ENCODE measurements at regions not wholly inside any gene's neighbourhood (a gene's known extent, or its start where the extent isn't known, plus 50 kb on each side); places are given as distances from the start of the nearest gene placed in this dataset.
"Not testable (repeated sequence)": the region's sequence is repeated elsewhere in the genome, so short reads cannot be mapped to it uniquely, and the experiment has no call there.

GRCh38 chr1:68881330-68882194 lies 384.7 kb upstream of the DEPDC1 start:
- not testable (repeated sequence) for DNase-seq

DNA sequence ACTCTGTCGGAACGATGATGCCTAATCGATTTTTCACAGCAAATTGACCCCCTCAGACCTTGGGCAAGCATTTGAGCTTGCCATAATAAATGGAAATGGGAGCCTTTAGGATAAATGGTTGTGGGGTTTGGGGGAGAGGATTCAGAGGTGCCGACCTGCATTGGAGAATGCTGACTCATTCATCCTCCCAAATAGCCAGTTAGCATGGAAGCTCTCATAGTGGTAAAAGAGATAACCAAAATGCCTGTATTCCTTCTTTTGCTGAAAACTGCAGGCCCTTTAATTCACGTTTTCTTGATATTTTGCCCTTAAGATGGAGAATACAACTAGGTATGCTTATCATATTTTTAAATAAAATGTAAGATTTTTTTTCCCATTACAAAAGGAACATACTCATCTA lies 392.6 kb upstream of the DEPDC1 start:
- DNase-seq, result no peak

GRCh38 chr1:68890736-68891135 lies 393.9 kb upstream of the DEPDC1 start:
- DNase-seq, result no peak

DNA sequence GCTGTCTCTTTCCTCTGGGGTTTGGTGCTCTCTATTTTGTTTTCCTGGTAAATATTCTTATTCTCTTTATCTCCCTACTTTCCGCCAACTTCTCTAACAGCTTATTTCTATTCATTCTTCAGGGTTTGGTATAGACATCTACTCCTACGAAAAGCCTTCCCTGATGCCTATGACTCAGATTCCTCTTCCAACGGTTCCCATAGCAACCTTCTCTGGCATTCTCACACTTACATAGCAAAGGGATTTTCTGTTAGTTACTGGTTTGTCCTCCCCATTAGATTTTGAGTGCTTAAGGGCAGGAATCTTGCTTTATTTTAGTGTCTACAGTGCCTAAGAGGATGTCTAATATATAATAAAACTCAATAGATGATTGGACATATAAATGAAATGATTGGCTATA lies 407.6 kb upstream of the DEPDC1 start:
- no peak for DNase-seq

- DNase-seq, result no peak
These were observed 409.5 kb upstream of the DEPDC1 start for GRCh38 chr1:68906431-68906830.

DNA sequence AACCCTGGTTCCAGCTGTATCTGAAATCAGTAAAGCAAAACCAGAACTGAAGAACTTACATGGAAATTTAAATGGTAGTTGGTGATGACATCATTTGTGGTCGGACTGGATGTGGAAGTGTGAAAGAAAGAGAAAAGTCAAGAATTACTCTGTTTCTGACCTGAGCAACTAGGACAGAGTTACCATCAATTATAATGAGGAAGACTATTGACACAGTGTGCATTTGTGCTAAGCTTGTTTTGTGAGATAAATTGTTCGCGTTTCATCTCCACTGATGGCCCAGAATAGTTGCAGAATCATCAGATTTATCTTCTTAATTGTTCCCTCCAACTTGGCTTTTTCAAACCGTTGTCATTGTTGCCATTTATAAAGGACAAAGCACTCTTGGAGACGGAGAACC lies 410.6 kb upstream of the DEPDC1 start:
- DNase-seq, result peak; percentile 90

- no peak for DNase-seq
These were observed 411.4 kb upstream of the DEPDC1 start for GRCh38 chr1:68908316-68908715.

- no peak for DNase-seq
These were observed 419.5 kb upstream of the DEPDC1 start for GRCh38 chr1:68916221-68916902.

DNA sequence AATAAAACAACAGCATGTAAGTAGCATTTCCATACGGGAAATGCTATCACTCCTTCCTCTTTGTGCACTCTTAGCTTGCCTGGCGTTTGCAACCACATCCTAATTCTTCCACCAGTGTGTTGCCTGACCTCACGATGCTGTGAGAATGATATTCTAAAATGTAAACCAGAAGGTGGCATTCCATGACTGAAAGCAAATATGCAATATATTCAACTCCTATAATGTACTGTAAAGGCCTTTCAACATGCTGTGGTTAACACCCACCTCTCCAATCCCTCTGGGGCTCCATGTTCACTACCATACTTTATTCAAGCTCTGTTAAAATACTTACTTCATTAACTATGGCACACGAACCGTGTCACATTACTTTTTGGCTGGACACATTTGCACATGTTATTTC lies 420.6 kb upstream of the DEPDC1 start:
- peak; percentile 49 for DNase-seq

- no peak for DNase-seq
These were observed 421.7 kb upstream of the DEPDC1 start for GRCh38 chr1:68918563-68918962.

- no peak for DNase-seq
These were observed 422.2 kb upstream of the DEPDC1 start for GRCh38 chr1:68919075-68919474.

- DNase-seq, result not testable (repeated sequence)
These were observed 426.7 kb upstream of the DEPDC1 start for GRCh38 chr1:68923475-68924088.

DNA sequence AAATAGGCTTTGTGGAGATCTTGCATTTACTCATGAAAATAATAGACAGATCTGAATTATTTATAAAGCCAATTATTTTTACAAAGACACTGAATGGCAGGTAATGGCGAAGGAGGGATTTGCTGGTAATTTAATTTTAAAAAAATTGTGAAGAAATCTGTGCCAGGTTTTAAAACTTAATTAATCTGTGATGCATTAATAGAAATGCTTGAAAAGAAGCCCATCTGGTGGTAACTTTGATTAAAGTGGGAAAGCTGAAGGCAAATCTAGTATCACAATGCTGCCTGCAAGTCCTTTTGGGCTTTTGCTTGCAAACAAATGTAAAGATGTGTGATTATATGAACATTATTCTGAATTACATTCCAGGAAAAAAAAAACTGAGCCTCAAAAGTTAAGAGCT lies 433.2 kb upstream of the DEPDC1 start:
- no peak for DNase-seq

- no peak for DNase-seq
These were observed 439.6 kb upstream of the DEPDC1 start for GRCh38 chr1:68936530-68936929.

- no peak for DNase-seq
These were observed 441.3 kb upstream of the DEPDC1 start for GRCh38 chr1:68938051-68938666.

GRCh38 chr1:68950036-68950435 lies 453.2 kb upstream of the DEPDC1 start:
- DNase-seq, result no peak

DNA sequence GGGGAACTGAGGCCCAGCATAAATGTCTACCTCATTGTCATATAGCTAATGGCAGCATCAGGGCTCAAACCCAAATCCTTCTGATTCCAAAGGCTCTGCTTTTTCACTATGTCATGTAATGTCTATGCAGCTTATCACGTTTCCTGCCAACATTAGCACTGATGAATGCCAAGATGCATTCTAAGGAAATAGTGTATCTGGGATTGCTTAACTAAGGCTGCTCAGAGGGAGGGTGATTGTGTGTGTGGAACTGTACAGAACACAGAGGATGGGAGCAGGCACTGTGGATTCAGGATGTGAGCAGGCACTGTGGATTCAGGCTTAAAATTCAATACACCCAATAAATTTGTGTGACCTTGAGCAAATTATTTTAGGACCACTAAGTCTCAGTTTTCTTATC lies 456.4 kb upstream of the DEPDC1 start:
- DNase-seq, result no peak

DNA sequence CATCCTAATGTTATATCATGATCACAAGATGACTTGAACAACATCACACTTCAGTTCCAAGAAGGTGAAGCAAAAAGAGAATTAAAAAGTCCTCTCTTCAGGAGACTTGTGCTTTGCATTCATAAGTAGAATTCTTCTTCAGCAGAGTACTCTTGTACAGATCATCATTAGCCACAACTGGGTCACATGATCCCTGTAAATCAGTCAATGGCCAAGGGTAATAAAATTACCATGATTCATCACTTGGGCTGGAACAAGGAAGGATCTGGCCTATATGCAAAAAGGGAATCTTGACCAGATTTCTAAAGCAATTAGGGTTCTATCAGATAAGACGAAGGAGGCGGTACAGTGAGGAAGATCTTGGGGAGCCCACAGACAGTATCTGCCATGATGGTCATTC lies 458.0 kb upstream of the DEPDC1 start:
- DNase-seq, result no peak

GRCh38 chr1:68955424-68955823 lies 458.5 kb upstream of the DEPDC1 start:
- no peak for DNase-seq

- peak; percentile 74 for DNase-seq
These were observed 462.1 kb upstream of the DEPDC1 start for GRCh38 chr1:68958958-68959357.

GRCh38 chr1:68959461-68960030 lies 462.7 kb upstream of the DEPDC1 start:
- DNase-seq, result no peak

GRCh38 chr1:68961143-68961542 lies 464.3 kb upstream of the DEPDC1 start:
- no peak for DNase-seq

DNA sequence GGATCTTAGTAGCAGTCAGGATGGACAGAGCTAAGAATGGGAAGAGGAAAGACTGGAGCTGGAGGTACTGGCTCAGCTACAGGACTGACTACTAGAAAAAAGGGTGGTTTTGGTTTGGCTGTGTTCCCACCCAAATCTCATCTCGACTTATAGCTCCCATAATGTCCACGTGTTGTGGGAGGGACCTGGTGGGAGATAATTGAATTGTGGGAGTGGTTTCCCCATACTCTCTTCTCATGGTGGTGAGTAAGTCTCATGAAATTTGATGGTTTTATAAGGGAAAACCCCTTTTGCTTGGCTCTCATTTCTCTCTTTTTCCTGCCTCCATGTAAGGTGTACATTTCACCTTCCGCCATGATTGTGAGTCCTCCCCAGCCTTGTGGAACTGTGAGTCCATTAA lies 466.5 kb upstream of the DEPDC1 start:
- no peak for DNase-seq
